ENCODE measurements at regions not wholly inside any gene's neighbourhood (a gene's known extent, or its start where the extent isn't known, plus 50 kb on each side); places are given as distances from the start of the nearest gene placed in this dataset.

DNA sequence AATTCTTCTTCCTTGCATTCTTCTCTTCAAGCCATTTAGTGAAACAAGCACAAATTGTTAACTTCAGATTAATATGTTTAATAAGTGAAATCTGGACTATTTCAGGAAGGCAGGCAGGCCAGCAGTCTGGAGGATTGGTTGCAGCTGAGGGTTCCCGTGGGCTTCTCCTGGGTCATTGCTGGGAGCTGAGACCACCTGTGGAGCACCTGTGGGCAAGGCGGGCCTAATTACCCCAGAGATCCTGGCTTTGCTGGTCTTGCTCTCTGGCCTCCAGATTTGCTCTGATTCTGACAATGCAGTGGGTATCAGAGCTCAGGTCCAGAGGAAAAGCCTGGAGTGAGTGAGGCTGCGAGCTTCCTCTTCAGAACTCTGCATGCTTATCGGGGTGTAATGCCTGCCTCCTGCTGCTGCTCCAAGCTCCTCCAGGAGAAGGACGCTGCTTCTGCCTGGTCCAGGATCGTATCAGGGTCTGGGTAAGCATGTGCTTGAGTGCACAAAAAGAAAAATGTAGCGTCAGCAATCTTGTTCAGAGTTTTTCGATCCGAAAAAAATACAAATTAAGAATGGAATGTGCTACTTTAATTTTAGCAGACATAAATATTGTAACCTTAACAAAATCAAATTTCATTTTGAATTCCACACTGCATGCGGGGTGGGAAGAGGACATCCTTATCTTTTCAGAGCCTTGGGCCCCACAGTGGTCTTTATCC is 93.8 kb downstream of the TMEM30B start:
- TF ChIP-seq, protein P1, sequence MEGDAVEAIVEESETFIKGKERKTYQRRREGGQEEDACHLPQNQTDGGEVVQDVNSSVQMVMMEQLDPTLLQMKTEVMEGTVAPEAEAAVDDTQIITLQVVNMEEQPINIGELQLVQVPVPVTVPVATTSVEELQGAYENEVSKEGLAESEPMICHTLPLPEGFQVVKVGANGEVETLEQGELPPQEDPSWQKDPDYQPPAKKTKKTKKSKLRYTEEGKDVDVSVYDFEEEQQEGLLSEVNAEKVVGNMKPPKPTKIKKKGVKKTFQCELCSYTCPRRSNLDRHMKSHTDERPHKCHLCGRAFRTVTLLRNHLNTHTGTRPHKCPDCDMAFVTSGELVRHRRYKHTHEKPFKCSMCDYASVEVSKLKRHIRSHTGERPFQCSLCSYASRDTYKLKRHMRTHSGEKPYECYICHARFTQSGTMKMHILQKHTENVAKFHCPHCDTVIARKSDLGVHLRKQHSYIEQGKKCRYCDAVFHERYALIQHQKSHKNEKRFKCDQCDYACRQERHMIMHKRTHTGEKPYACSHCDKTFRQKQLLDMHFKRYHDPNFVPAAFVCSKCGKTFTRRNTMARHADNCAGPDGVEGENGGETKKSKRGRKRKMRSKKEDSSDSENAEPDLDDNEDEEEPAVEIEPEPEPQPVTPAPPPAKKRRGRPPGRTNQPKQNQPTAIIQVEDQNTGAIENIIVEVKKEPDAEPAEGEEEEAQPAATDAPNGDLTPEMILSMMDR (IDR thresholded peaks at IDR 0.05; ENCODE audit: control insufficient read depth, extremely low read depth, insufficient read depth) = no peak
- DNase-seq (ENCODE audit: low read depth) = no peak
- no peak overlapping the region for H3K4me3 ChIP-seq (ENCODE audit: low read depth, low read length)

DNA sequence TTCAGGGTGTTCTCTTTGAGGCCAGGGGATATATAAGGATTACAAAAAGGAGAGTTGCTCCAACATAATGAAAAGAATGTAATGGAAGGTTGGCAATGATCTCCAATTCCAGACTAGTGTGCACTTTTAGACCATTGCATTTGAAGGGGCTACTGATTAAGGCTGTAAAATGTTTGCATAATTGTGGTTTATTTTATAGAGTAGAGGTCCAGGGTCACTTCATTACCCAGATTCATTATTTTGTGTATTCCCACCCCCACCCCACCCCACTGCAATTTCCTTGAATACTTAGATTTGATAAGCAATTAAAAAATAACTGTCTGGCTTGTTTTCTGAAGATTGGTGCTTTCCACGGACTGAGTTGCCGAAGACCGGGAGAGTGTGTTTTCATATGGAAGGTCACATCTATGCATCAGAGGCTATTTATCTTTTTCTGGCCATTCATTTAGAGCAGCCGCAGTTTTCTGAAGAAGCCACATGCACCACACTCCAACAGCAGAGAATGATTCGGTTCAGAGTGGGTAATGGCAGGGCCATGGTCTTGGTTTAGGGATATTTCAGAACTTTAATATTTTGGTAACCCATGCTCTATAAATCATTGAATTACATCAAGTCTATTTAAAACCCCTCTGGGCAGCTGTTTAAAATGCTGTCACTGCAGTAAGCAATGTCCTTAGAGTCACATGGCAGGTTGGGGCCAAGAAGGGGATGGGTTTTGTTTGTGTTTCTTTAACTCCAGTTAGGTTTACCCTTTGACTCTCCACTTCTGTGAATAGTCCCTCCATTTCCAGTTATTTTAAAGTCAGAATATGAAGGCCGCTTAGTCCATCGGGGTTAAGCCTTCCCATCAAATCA is 94.6 kb downstream of the TMEM30B start:
- no peak for DNase-seq (ENCODE audit: low read depth)
- TF ChIP-seq, protein P1 (IDR thresholded peaks at IDR 0.05; ENCODE audit: control insufficient read depth, extremely low read depth, insufficient read depth) = no peak
- no peak overlapping the region for H3K4me3 ChIP-seq (ENCODE audit: low read depth, low read length)

DNA sequence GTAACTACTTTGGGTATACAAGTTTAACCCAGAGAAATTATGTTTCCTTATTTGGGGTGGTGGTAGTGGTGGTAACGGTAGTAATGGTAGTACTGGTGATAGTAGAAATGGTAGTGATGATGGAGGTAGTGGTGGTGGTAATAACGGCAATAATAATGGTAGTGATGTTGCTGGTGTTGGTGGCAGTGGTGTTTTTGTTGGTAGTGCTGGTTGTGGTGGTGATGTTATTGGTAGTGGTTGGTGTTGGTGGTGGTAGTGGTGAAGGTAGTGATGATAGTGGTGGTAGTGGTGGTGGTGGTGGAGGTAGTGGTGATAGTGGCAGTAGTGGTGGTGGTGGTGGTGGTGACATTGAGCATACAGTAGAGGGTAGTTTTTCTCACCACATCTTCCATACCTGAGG is 95.6 kb downstream of the TMEM30B start:
- no peak overlapping the region for H3K4me3 ChIP-seq (ENCODE audit: low read depth, low read length)
- TF ChIP-seq, protein P1 (IDR thresholded peaks at IDR 0.05; ENCODE audit: control insufficient read depth, extremely low read depth, insufficient read depth) = no peak
- no peak for DNase-seq (ENCODE audit: low read depth)

DNA sequence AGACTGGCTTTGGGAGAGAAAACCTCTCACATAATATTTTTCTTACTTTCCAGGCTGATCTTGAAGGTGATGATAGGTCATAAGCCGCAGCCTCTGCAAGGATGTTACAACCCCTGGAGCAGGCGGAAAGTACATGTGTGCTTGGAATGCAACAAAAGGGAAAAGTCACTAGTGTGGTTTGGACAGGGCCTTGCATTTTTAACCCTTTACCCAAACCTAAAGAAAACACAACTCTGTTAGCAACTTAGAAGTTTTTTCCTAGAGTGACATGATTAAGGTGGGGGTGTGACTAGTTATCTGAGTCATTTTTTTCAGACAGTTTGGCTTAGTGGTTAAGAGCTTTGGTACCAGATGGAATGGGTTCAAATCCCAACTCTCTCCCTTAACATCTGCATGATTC is 97.0 kb downstream of the TMEM30B start:
- TF ChIP-seq, protein P1 (IDR thresholded peaks at IDR 0.05; ENCODE audit: control insufficient read depth, extremely low read depth, insufficient read depth) = no peak
- no peak for DNase-seq (ENCODE audit: low read depth)
- H3K4me3 ChIP-seq (ENCODE audit: low read depth, low read length) = no peak overlapping the region

DNA sequence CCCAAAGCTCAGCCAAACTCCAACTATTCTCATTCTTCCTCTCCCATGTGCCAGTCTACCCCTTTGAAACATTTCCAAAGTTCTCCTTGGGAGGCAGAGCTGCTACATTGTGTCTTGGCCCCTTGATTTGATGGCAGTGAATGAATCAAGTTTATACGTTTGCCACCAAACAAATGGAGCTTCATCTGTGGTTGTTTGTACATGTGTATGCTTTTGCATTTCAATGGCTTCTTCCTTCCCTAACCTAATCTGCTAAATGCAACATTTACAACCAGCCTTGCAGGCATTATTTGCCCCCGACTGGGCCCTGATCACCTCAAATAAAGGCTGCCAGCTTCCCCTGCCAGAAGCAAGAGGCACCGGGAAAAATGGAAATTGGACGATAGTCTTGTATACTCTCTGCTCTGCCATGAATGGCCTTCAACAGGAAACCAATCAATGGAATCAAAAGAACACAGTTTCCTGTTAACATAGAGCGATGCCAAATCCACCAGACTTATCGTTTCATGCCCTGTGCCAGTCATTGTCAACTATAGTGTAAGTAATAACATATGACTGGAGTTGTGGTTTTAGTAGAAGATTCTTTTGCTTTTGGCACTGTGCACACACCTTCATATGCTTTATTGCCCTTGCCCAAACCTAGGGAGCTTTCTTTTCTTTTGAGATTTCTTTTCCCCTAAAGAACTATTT is 97.8 kb downstream of the TMEM30B start:
- DNase-seq (ENCODE audit: low read depth) = no peak
- TF ChIP-seq, protein P1 (IDR thresholded peaks at IDR 0.05; ENCODE audit: control insufficient read depth, extremely low read depth, insufficient read depth) = no peak

DNA sequence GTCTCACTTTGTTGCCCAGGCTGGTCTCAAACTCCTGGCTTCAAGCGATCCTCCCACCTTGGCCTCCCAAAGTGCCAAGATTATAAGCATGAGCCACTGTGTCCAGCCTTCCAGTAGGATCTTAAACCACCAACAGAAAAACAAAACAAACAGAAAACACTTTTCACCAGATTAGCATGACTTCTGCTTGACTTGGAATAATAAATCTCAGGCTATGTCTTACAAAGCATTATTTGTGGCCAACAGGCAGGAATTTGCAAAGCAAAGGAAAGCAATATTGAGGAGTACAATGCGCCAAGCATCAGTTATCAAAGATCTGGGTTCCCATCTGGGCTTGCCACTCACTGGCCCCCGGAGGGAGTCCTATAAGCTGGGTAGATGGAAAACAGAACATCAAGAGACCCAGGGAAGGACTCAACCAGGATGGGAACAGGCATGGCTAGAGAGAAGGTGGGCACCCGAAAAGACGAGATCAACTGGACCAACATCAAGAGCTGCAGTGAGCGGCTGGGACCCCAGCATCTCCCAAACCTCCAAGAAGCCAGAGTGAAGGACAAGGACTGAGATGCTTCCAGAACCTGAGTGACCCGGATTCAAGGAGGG is 101.2 kb downstream of the TMEM30B start:
- H3K4me3 ChIP-seq (ENCODE audit: low read depth, low read length) = no peak overlapping the region
- TF ChIP-seq, protein P1 (IDR thresholded peaks at IDR 0.05; ENCODE audit: control insufficient read depth, extremely low read depth, insufficient read depth) = no peak
- DNase-seq (ENCODE audit: low read depth) = no peak

More for the DNA sequence above, 97.8 kb downstream of the TMEM30B start:
- no peak overlapping the region for H3K4me3 ChIP-seq (ENCODE audit: low read depth, low read length)
